Neural cell (in vitro differentiated cells): ENCODE measurements at regions not wholly inside any gene's neighbourhood (a gene's known extent, or its start where the extent isn't known, plus 50 kb on each side); places are given as distances from the start of the nearest gene placed in this dataset.

Experiments
- H2AFZ ChIP-seq: fragments of 200-600, 300-800 bp; sonication (generic), shearing (Covaris generic); 2 replicates; pipeline ENCODE4 v1.6.0; 2014; ENCODE audit warnings: low read depth, mild to moderate bottlenecking, antibody characterized with exemption, low read length, moderate library complexity
- H3F3A ChIP-seq: fragments of 200-600 bp; shearing (Covaris generic); 2 replicates; pipeline ENCODE4 v1.6.1; 2016; ENCODE audit warnings: mild to moderate bottlenecking, moderate library complexity, mixed read lengths, antibody characterized with exemption, low read length; ENCODE audit not compliant: insufficient read depth, poor library complexity, severe bottlenecking
- H3K27ac ChIP-seq: fragments of 200-600, 300-800 bp; sonication (generic), shearing (Covaris generic); 2 replicates; pipeline ENCODE4 v1.5.1; 2014; ENCODE audit warnings: mild to moderate bottlenecking, low read length, moderate library complexity
- H3K27me3 ChIP-seq: fragments of 300-800, 200-600 bp; sonication (generic), shearing (Covaris generic); 2 replicates; pipeline ENCODE4 v1.6.0; 2014; ENCODE audit warnings: mild to moderate bottlenecking, low read depth, low read length, moderate library complexity; ENCODE audit not compliant: insufficient read depth
- H3K36me3 ChIP-seq: fragments of 300-800, 200-600 bp; sonication (generic), shearing (Covaris generic); 2 replicates; pipeline ENCODE4 v1.5.1; 2014; ENCODE audit warnings: mild to moderate bottlenecking, antibody characterized with exemption, low read length, moderate library complexity; ENCODE audit not compliant: insufficient read depth
- H3K4me2 ChIP-seq: fragments of 300-800, 200-600 bp; sonication (generic), shearing (Covaris generic); 2 replicates; pipeline ENCODE4 v1.6.0; 2014; ENCODE audit warnings: mild to moderate bottlenecking, low read length
- H3K4me3 ChIP-seq: fragments of 300-800, 200-600 bp; sonication (generic), shearing (Covaris generic); 2 replicates; pipeline ENCODE4 v1.5.1; 2014; ENCODE audit warnings: mild to moderate bottlenecking, low read length, moderate library complexity
- H3K79me2 ChIP-seq: fragments of 200-600 bp; shearing (Covaris generic); replicated peaks from 2 replicates; pipeline ENCODE4 v1.6.0; 2014; ENCODE audit warnings: mild to moderate bottlenecking, low read length, moderate library complexity; ENCODE audit not compliant: insufficient read depth
- H3K9ac ChIP-seq: fragments of 300-800, 200-600 bp; sonication (generic), shearing (Covaris generic); 2 replicates; pipeline ENCODE4 v1.6.1; 2016; ENCODE audit warnings: mild to moderate bottlenecking, low read length, mixed read lengths
- H3K9me2 ChIP-seq: fragments of 200-600 bp; shearing (Covaris generic); 2 replicates; pipeline ENCODE4 v1.6.1; 2016; ENCODE audit warnings: mild to moderate bottlenecking, low read length, mixed read lengths; ENCODE audit not compliant: insufficient read depth
- H3K9me3 ChIP-seq: fragments of 200-600, 300-800 bp; sonication (generic), shearing (Covaris generic); 2 replicates; pipeline ENCODE4 v1.6.1; 2016; ENCODE audit warnings: mild to moderate bottlenecking, mixed run types, low read length, moderate library complexity, mixed read lengths
- H4K20me1 ChIP-seq: fragments of 200-600 bp; shearing (Covaris generic); 2 replicates; pipeline ENCODE4 v1.6.1; 2016; ENCODE audit warnings: mild to moderate bottlenecking, mixed run types; ENCODE audit not compliant: insufficient read depth
- EP300 ChIP-seq: fragments of 450-650 bp; conservative IDR thresholded peaks from 2 replicates; pipeline ENCODE4 v1.6.1; 2014; ENCODE audit warnings: antibody characterized with exemption, mild to moderate bottlenecking, moderate library complexity; ENCODE audit not compliant: poor library complexity, severe bottlenecking
- EZH2 ChIP-seq: fragments of 200-600, 300-800 bp; shearing (Covaris generic), sonication (generic); IDR thresholded peaks from 2 replicates; pipeline ENCODE4 v1.6.1; 2014; ENCODE audit warnings: antibody characterized with exemption, low read length, borderline replicate concordance, mild to moderate bottlenecking; ENCODE audit not compliant: insufficient read depth, poor library complexity, severe bottlenecking
- MXI1 ChIP-seq: fragments of 450-650 bp; conservative IDR thresholded peaks from 2 replicates; pipeline ENCODE4 v1.6.1; 2014; ENCODE audit warnings: antibody characterized with exemption, mild to moderate bottlenecking; ENCODE audit not compliant: poor library complexity, severe bottlenecking
- POLR2AphosphoS5 ChIP-seq: IDR thresholded peaks from 2 replicates; pipeline ENCODE4 v1.6.1; 2012
- RAD21 ChIP-seq: fragments of 450-650 bp; conservative IDR thresholded peaks from 2 replicates; pipeline ENCODE4 v1.6.1; 2014; ENCODE audit warnings: antibody characterized with exemption, mild to moderate bottlenecking, moderate library complexity
- SMC3 ChIP-seq: fragments of 450-650 bp; conservative IDR thresholded peaks from 2 replicates; pipeline ENCODE4 v1.6.1; 2014; ENCODE audit warnings: antibody characterized with exemption, mild to moderate bottlenecking, moderate library complexity; ENCODE audit not compliant: poor library complexity
- TAF1 ChIP-seq: IDR thresholded peaks from 2 replicates; pipeline ENCODE4 v1.6.1; 2012; ENCODE audit warnings: low read depth
- TF ChIP-seq, protein P1 (sequence below): IDR thresholded peaks from 2 replicates; pipeline ENCODE4 v1.6.1; 2012; ENCODE audit warnings: borderline replicate concordance
- TF ChIP-seq, protein P2 (sequence below): fragments of 450-650 bp; IDR thresholded peaks from 2 replicates; pipeline ENCODE4 v1.5.1; 2014; ENCODE audit warnings: antibody characterized with exemption, mild to moderate bottlenecking, moderate library complexity; ENCODE audit not compliant: poor library complexity, severe bottlenecking

GRCh38 chr2:120442541-120442922, 96.6 kb downstream of the INHBB start:
- Histone ChIP-seq H3K4me3 (peak overlapping the region; percentile 58), H3K27ac (no peak overlapping the region), H3F3A (no peaks in the 10 kb centered on the region), H3K79me2 (no peaks in the 10 kb centered on the region), H3K9me2 (no peaks in the 10 kb centered on the region), H3K4me2 (peak overlapping the region; percentile 44), H3K9ac (peak overlapping the region; percentile 55), H3K27me3 (peaks cover 42% of the 10 kb centered on the region), H3K36me3 (no peaks in the 10 kb centered on the region), H2AFZ (no peak overlapping the region), H3K9me3 (no peaks in the 10 kb centered on the region), H4K20me1 (no peaks in the 10 kb centered on the region)
- no peak for TF ChIP-seq TAF1
- TF ChIP-seq SMC3: no peak
- no peak for TF ChIP-seq POLR2AphosphoS5
- no peak for TF ChIP-seq EZH2
- TF ChIP-seq MXI1: no peak
- TF ChIP-seq, protein P1, sequence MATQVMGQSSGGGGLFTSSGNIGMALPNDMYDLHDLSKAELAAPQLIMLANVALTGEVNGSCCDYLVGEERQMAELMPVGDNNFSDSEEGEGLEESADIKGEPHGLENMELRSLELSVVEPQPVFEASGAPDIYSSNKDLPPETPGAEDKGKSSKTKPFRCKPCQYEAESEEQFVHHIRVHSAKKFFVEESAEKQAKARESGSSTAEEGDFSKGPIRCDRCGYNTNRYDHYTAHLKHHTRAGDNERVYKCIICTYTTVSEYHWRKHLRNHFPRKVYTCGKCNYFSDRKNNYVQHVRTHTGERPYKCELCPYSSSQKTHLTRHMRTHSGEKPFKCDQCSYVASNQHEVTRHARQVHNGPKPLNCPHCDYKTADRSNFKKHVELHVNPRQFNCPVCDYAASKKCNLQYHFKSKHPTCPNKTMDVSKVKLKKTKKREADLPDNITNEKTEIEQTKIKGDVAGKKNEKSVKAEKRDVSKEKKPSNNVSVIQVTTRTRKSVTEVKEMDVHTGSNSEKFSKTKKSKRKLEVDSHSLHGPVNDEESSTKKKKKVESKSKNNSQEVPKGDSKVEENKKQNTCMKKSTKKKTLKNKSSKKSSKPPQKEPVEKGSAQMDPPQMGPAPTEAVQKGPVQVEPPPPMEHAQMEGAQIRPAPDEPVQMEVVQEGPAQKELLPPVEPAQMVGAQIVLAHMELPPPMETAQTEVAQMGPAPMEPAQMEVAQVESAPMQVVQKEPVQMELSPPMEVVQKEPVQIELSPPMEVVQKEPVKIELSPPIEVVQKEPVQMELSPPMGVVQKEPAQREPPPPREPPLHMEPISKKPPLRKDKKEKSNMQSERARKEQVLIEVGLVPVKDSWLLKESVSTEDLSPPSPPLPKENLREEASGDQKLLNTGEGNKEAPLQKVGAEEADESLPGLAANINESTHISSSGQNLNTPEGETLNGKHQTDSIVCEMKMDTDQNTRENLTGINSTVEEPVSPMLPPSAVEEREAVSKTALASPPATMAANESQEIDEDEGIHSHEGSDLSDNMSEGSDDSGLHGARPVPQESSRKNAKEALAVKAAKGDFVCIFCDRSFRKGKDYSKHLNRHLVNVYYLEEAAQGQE: no peak
- TF ChIP-seq EP300: no peak
- TF ChIP-seq RAD21: no peak

- H3K27me3 ChIP-seq: peaks cover 42% of the 10 kb centered on the region
- peak overlapping the region; percentile 58 for H3K4me3 ChIP-seq
- no peaks in the 10 kb centered on the region for H3K79me2 ChIP-seq
- no peaks in the 10 kb centered on the region for H3K9me2 ChIP-seq
- H3K36me3 ChIP-seq: no peaks in the 10 kb centered on the region
- H3K9me3 ChIP-seq: no peaks in the 10 kb centered on the region
- no peaks in the 10 kb centered on the region for H3F3A ChIP-seq
- no peak overlapping the region for H3K9ac ChIP-seq
- H4K20me1 ChIP-seq: no peaks in the 10 kb centered on the region
- peak overlapping the region; percentile 44 for H3K4me2 ChIP-seq
- H3K27ac ChIP-seq: no peak overlapping the region
- H2AFZ ChIP-seq: no peak overlapping the region
- TF ChIP-seq, protein P1: no peak
- TF ChIP-seq, protein P2, sequence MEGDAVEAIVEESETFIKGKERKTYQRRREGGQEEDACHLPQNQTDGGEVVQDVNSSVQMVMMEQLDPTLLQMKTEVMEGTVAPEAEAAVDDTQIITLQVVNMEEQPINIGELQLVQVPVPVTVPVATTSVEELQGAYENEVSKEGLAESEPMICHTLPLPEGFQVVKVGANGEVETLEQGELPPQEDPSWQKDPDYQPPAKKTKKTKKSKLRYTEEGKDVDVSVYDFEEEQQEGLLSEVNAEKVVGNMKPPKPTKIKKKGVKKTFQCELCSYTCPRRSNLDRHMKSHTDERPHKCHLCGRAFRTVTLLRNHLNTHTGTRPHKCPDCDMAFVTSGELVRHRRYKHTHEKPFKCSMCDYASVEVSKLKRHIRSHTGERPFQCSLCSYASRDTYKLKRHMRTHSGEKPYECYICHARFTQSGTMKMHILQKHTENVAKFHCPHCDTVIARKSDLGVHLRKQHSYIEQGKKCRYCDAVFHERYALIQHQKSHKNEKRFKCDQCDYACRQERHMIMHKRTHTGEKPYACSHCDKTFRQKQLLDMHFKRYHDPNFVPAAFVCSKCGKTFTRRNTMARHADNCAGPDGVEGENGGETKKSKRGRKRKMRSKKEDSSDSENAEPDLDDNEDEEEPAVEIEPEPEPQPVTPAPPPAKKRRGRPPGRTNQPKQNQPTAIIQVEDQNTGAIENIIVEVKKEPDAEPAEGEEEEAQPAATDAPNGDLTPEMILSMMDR: no peak
- TF ChIP-seq POLR2AphosphoS5 (no peak), EZH2 (no peak), TAF1 (no peak), RAD21 (no peak), MXI1 (no peak), EP300 (no peak), SMC3 (no peak)
Observed at GRCh38 chr2:120442923-120443571, 97.1 kb downstream of the INHBB start.
